ENCODE measurements at regions not wholly inside any gene's neighbourhood (a gene's known extent, or its start where the extent isn't known, plus 50 kb on each side); places are given as distances from the start of the nearest gene placed in this dataset.
A peak's percentile ranks its signal among the peaks of the same experiment; 100 is the strongest.

- Histone ChIP-seq H2AFZ (ENCODE audit: low read depth, low read length, poor library complexity, severe bottlenecking) (peak overlapping the region; percentile 40), H3K27ac (ENCODE audit: low read depth, low read length) (no peak overlapping the region), H3K4me1 (ENCODE audit: control insufficient read depth in 1 of 2, insufficient read depth in 2 of 2, low read length in 2 of 2) (peaks cover 16 to 24% of the 10 kb centered on the region in 2 experiments), H3K79me2 (ENCODE audit: insufficient read depth, low read length) (no peaks in the 10 kb centered on the region), H3K36me3 (ENCODE audit: control insufficient read depth in 1 of 2, insufficient read depth in 2 of 2, low read length in 2 of 2) (no peaks in the 10 kb centered on the region), H3K4me2 (ENCODE audit: low read length) (peak overlapping the region; percentile 52), H3K9me2 (ENCODE audit: insufficient read depth) (no peaks in the 10 kb centered on the region), H3K9me3 (ENCODE audit: control insufficient read depth in 1 of 2, insufficient read depth in 1 of 2, low read depth in 1 of 2, low read length in 2 of 2) (no peaks in the 10 kb centered on the region), H3K4me3 (replicated peaks in 1 of 2; ENCODE audit: low read depth in 1 of 2, low read length in 2 of 2) (0 out of 4 replicates have a peak overlapping the region, but pooled peaks of 1 of the 2 experiments have one; percentile 2), H3K9ac (ENCODE audit: low read length) (no peak overlapping the region; the same call in 1 of the 2 replicates), H3K27me3 (ENCODE audit: insufficient read depth, low read length) (no peaks in the 10 kb centered on the region), H4K20me1 (ENCODE audit: insufficient read depth) (no peaks in the 10 kb centered on the region)
- ATAC-seq (peak; percentile 78), DNase-seq (ENCODE audit: low read depth, low spot score) (peak; percentile 60)
- no TSS peak for BruUV-seq (replicated peaks)
- TF ChIP-seq RAD21 (IDR thresholded peaks at IDR 0.05; ENCODE audit: low read depth) (no peak), TCF7L2 (IDR thresholded peaks at IDR 0.05; ENCODE audit: borderline replicate concordance, extremely low read depth, insufficient read depth, insufficient read length) (peak; percentile 65), FOSL1 (IDR thresholded peaks at IDR 0.05; ENCODE audit: low read depth) (0 out of 2 replicates have a peak, but pooled peaks have one; percentile 41), JUND (IDR thresholded peaks at IDR 0.05) (peak; percentile 71)
- intact Hi-C loops (cut with micrococcal nuclease), result no loop called here
- ChIA-PET CTCF (no interaction called here), POLR2A (interaction anchor here (1.0 kb wide), 1 partner anchor 18 kb away, joined by 3 read pairs; no protein-coding TSS in a partner anchor), RAD21 (ENCODE audit: low non-redundant PET in 1 of 2, low total read pairs in 2 of 2, uncharacterized antibody in 2 of 2, unreplicated experiment in 2 of 2) (no interaction called here)
These were observed 115.0 kb upstream of the ZNF438 start for GRCh38 chr10:31146491-31147209.

- no TSS peak for BruUV-seq (replicated peaks)
- H3K4me3 ChIP-seq (replicated peaks in 1 of 2; ENCODE audit: low read depth in 1 of 2, low read length in 2 of 2), result 0 out of 4 replicates have a peak overlapping the region, but pooled peaks of 1 of the 2 experiments have one; percentile 2
- H3K79me2 ChIP-seq (ENCODE audit: insufficient read depth, low read length), result no peaks in the 10 kb centered on the region
- H3K36me3 ChIP-seq (ENCODE audit: control insufficient read depth in 1 of 2, insufficient read depth in 2 of 2, low read length in 2 of 2), result no peaks in the 10 kb centered on the region
- intact Hi-C loops (cut with micrococcal nuclease), result no loop called here
- ChIA-PET POLR2A (interaction anchor here (0.8 to 1.0 kb wide), 2 partner anchors 13 to 18 kb away, joined by 3 read pairs; no protein-coding TSS in a partner anchor), RAD21 (ENCODE audit: low non-redundant PET in 1 of 2, low total read pairs in 2 of 2, uncharacterized antibody in 2 of 2, unreplicated experiment in 2 of 2) (no interaction called here), CTCF (no interaction called here)
- no peak overlapping the region for H3K27ac ChIP-seq (ENCODE audit: low read depth, low read length)
- no peaks in the 10 kb centered on the region for H4K20me1 ChIP-seq (ENCODE audit: insufficient read depth)
- H3K4me1 ChIP-seq (ENCODE audit: control insufficient read depth in 1 of 2, insufficient read depth in 2 of 2, low read length in 2 of 2), result peaks cover 16 to 24% of the 10 kb centered on the region in 2 experiments
- H3K4me2 ChIP-seq (ENCODE audit: low read length), result peak overlapping the region; percentile 52
- H3K9ac ChIP-seq (ENCODE audit: low read length), result no peak overlapping the region; the same call in 1 of the 2 replicates
- ATAC-seq (peak; percentile 77), DNase-seq (ENCODE audit: low read depth, low spot score) (peak; percentile 26)
- peak overlapping the region; percentile 40 for H2AFZ ChIP-seq (ENCODE audit: low read depth, low read length, poor library complexity, severe bottlenecking)
- no peaks in the 10 kb centered on the region for H3K9me3 ChIP-seq (ENCODE audit: control insufficient read depth in 1 of 2, insufficient read depth in 1 of 2, low read depth in 1 of 2, low read length in 2 of 2)
- H3K9me2 ChIP-seq (ENCODE audit: insufficient read depth), result no peaks in the 10 kb centered on the region
- no peaks in the 10 kb centered on the region for H3K27me3 ChIP-seq (ENCODE audit: insufficient read depth, low read length)
- TF ChIP-seq ZFX (IDR thresholded peaks at IDR 0.05) (no peak), SRF (IDR thresholded peaks at IDR 0.05; ENCODE audit: low read depth) (no peak), EZH2phosphoT487 (IDR thresholded peaks at IDR 0.05; ENCODE audit: borderline replicate concordance) (no peak), YY1 (IDR thresholded peaks at IDR 0.05; ENCODE audit: extremely low read depth, insufficient replicate concordance, low read depth, low read length) (no peak), SP1 (IDR thresholded peaks at IDR 0.05; ENCODE audit: low read depth) (no peak), CEBPB (IDR thresholded peaks at IDR 0.05; ENCODE audit: low read depth) (no peak), SIN3A (IDR thresholded peaks at IDR 0.05; ENCODE audit: low read depth) (no peak), CTCF (IDR thresholded peaks at IDR 0.05 in 2 of 3, conservative IDR thresholded peaks at IDR 0.05 in 1 of 3; ENCODE audit: borderline replicate concordance in 1 of 3, insufficient read depth in 1 of 3, low read depth in 2 of 3, low read length in 2 of 3) (no peak), EZH2 (IDR thresholded peaks at IDR 0.05) (no peak), JUND (IDR thresholded peaks at IDR 0.05) (peak; percentile 41; the same call in 1 of the 2 replicates), POLR2AphosphoS5 (IDR thresholded peaks at IDR 0.05; ENCODE audit: low read depth, low read length) (no peak), POLR2A (IDR thresholded peaks at IDR 0.05; ENCODE audit: borderline replicate concordance, extremely low read depth, insufficient read depth, insufficient read length) (no peak)
- TF ChIP-seq, protein P1, sequence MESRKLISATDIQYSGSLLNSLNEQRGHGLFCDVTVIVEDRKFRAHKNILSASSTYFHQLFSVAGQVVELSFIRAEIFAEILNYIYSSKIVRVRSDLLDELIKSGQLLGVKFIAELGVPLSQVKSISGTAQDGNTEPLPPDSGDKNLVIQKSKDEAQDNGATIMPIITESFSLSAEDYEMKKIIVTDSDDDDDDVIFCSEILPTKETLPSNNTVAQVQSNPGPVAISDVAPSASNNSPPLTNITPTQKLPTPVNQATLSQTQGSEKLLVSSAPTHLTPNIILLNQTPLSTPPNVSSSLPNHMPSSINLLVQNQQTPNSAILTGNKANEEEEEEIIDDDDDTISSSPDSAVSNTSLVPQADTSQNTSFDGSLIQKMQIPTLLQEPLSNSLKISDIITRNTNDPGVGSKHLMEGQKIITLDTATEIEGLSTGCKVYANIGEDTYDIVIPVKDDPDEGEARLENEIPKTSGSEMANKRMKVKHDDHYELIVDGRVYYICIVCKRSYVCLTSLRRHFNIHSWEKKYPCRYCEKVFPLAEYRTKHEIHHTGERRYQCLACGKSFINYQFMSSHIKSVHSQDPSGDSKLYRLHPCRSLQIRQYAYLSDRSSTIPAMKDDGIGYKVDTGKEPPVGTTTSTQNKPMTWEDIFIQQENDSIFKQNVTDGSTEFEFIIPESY (IDR thresholded peaks at IDR 0.05; ENCODE audit: extremely low read depth, insufficient replicate concordance, low read length), result no peak
- TF ChIP-seq, protein P2, sequence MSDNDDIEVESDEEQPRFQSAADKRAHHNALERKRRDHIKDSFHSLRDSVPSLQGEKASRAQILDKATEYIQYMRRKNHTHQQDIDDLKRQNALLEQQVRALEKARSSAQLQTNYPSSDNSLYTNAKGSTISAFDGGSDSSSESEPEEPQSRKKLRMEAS (IDR thresholded peaks at IDR 0.05), result no peak
These were observed 115.5 kb upstream of the ZNF438 start for GRCh38 chr10:31147210-31147608.
